Omental fat pad (tissue), 3 donors: ENCODE measurements at regions not wholly inside any gene's neighbourhood (a gene's known extent, or its start where the extent isn't known, plus 50 kb on each side); places are given as distances from the start of the nearest gene placed in this dataset.

ENCODE experiments used
- ATAC-seq: fragments of 150-250 bp; one replicate; pipeline ENCODE4 v1.9.1; 2016; ENCODE audit warnings: mild to moderate bottlenecking, moderate library complexity; ENCODE audit not compliant: low FRiP score
- DNase-seq: peaks from one replicate; pipeline ENCODE4 v3.0.0-alpha.2; 2019; ENCODE audit warnings: low spot score
- CTCF ChIP-seq, 3 donors: fragments of 450-650 bp; IDR thresholded peaks; one replicate each; pipeline ENCODE4 v1.5.1; 2016 to 2017; ENCODE audit warnings: antibody characterized with exemption in 3 of 3, mild to moderate bottlenecking in 3 of 3, moderate library complexity in 2 of 3

- no peak for DNase-seq
- no peak for TF ChIP-seq CTCF (IDR thresholded peaks at IDR 0.05)
- no peak for ATAC-seq
These were observed 239.2 kb upstream of the GRID2 start for GRCh38 chr4:92064574-92064973.

DNA sequence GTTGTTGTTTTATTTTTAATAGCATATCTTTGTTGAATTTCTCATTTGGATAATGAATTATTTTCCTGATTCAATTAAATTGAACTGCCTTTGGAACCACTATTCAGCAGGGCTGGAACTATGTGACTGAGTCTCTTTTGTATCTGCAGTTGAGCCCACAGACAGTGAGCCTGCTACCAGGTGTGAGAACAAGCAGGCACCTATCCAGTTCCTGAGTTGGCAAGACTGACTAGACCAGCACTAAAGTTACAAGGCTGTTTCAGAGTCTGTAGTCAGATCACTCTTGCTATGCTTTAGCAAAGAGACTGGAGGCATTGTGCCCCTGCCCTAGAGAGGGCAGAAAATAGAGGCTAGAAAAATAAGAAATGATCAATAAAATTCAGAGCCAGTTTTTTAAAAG, 237.3 kb upstream of the GRID2 start:
- ATAC-seq = no peak
- no peak for DNase-seq
- no peak for TF ChIP-seq CTCF (IDR thresholded peaks at IDR 0.05)

DNA sequence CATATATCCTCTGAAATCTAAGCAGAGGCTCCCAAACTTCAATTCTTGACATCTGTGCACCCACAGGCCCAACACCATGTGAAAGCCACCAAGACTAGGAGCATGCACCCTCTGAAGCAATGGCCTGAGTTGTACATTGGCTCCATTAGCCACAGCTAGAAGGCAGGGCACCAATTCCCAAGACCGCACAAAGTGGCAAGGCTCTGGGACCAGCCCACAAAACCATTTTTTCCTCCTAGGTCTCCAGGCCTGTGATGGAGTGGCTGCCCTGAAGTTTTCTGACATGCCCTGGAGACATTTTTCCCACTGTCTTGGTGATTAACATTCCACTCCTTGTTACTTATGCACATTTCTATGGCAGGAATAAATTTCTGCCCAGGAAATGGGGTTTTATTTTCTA, 232.2 kb upstream of the GRID2 start:
- TF ChIP-seq CTCF (IDR thresholded peaks at IDR 0.05) = no peak
- ATAC-seq = no peak
- DNase-seq = no peak

GRCh38 chr4:92074839-92075238, 228.9 kb upstream of the GRID2 start:
- DNase-seq (no peak), ATAC-seq (no peak)
- TF ChIP-seq CTCF (IDR thresholded peaks at IDR 0.05) = no peak

- TF ChIP-seq CTCF (IDR thresholded peaks at IDR 0.05) = no peak
- ATAC-seq (no peak), DNase-seq (no peak)
These were observed 212.9 kb upstream of the GRID2 start for GRCh38 chr4:92090887-92091286.

DNA sequence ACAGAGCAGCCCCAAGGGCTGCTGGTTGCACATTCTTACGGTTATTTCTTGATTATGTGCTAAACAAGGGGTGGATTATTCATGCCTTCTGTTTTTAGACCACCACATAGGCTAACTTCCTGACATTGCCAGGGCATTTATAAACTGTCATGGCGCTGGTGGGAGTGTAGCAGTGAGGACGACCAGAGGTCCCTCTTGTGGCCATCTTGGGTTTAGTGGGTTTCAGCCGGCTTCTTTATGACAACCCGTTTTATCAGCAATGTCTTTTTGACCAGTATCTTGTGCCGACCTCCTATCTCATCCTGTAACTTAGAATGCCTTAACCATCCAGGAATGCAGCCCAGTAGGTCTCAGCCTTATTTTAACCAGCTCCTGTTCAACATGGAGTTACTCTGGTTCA, 212.4 kb upstream of the GRID2 start:
- no peak for TF ChIP-seq CTCF (IDR thresholded peaks at IDR 0.05)
- no peak for DNase-seq
- ATAC-seq = no peak

DNA sequence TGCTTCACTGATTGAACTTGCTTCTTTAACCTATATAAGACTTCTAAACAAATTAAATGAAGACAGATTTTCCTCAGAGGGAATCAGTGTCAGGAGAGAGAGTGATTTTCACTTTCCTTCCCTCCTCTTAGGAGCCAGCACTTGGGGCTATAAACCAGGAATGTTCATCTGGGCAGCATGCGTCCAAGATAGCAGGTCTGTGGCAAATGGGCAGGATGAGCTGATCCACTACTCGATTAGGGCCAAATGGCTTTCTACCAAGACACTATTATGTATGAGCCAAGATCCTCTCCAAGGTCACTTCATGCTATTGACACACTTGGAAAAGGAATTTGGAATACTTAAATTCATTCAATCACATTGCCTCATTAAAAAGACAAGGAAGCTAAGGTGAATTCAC, 203.9 kb upstream of the GRID2 start:
- ATAC-seq (no peak), DNase-seq (no peak)
- no peak for TF ChIP-seq CTCF (IDR thresholded peaks at IDR 0.05)
